GM23248 (cell line): ENCODE measurements at regions not wholly inside any gene's neighbourhood (a gene's known extent, or its start where the extent isn't known, plus 50 kb on each side); places are given as distances from the start of the nearest gene placed in this dataset.

Experiments used
- DNase-seq: peaks from one replicate; pipeline ENCODE4 v3.0.0-alpha.2; 2015
- H2AFZ ChIP-seq: fragments of 200-600 bp; sonication (generic); 2 replicates; pipeline ENCODE4 v1.6.1; 2016; ENCODE audit warnings: antibody characterized with exemption
- H3F3A ChIP-seq: fragments of 200-600 bp; sonication (generic); 2 replicates; pipeline ENCODE4 v1.6.1; 2016; ENCODE audit warnings: mild to moderate bottlenecking, antibody characterized with exemption, mixed run types; ENCODE audit not compliant: insufficient read depth
- H3K27ac ChIP-seq: fragments of 200-600 bp; sonication (generic); 2 replicates; pipeline ENCODE4 v1.5.1; 2016; ENCODE audit warnings: mild to moderate bottlenecking
- H3K27me3 ChIP-seq: fragments of 200-600 bp; sonication (generic); replicated peaks from 2 replicates; pipeline ENCODE4 v1.6.1; 2016; ENCODE audit warnings: mild to moderate bottlenecking; ENCODE audit not compliant: insufficient read depth
- H3K36me3 ChIP-seq: fragments of 200-600 bp; sonication (generic); 2 replicates; pipeline ENCODE4 v1.6.1; 2016; ENCODE audit warnings: low read depth, mild to moderate bottlenecking
- H3K4me1 ChIP-seq: fragments of 200-600 bp; sonication (generic); 2 replicates; pipeline ENCODE4 v1.6.1; 2016; ENCODE audit warnings: mild to moderate bottlenecking; ENCODE audit not compliant: insufficient read depth
- H3K4me2 ChIP-seq: fragments of 200-600 bp; sonication (generic); one replicate; pipeline ENCODE4 v1.6.1; 2016; ENCODE audit warnings: mild to moderate bottlenecking; ENCODE audit not compliant: unreplicated experiment
- H3K4me3 ChIP-seq: fragments of 200-600 bp; sonication (generic); 2 replicates; pipeline ENCODE4 v1.5.1; 2016; ENCODE audit warnings: mild to moderate bottlenecking
- H3K79me2 ChIP-seq: fragments of 200-600 bp; sonication (generic); 2 replicates; pipeline ENCODE4 v1.6.1; 2016; ENCODE audit warnings: mild to moderate bottlenecking; ENCODE audit not compliant: insufficient read depth
- H3K9ac ChIP-seq: fragments of 200-600 bp; sonication (generic); 2 replicates; pipeline ENCODE4 v1.6.1; 2016; ENCODE audit warnings: mild to moderate bottlenecking
- H3K9me2 ChIP-seq: fragments of 200-600 bp; sonication (generic); 2 replicates; pipeline ENCODE4 v1.6.1; 2016; ENCODE audit warnings: mixed run types, mild to moderate bottlenecking, moderate library complexity; ENCODE audit not compliant: insufficient read depth
- H3K9me3 ChIP-seq: fragments of 200-600 bp; sonication (generic); one replicate; pipeline ENCODE4 v1.6.1; 2017; ENCODE audit warnings: low read depth
- H4K20me1 ChIP-seq: fragments of 200-600 bp; sonication (generic); 2 replicates; pipeline ENCODE4 v1.6.0; 2016; ENCODE audit not compliant: insufficient read depth
- EZH2 ChIP-seq: fragments of 200-600 bp; sonication (generic); IDR thresholded peaks from 2 replicates; pipeline ENCODE4 v1.6.1; 2018; ENCODE audit warnings: antibody characterized with exemption, mild to moderate bottlenecking; ENCODE audit not compliant: insufficient read depth, poor library complexity, severe bottlenecking
- EZH2phosphoT487 ChIP-seq: fragments of 200-600 bp; sonication (generic); IDR thresholded peaks from 2 replicates; pipeline ENCODE4 v1.6.1; 2018; ENCODE audit warnings: antibody characterized with exemption, moderate library complexity, mild to moderate bottlenecking, low read depth; ENCODE audit not compliant: insufficient read depth
- WGBS, 2 experiments: methylation state at CpG; one replicate each; pipeline ENCODE4 v1.1.6; 2015 to 2017; ENCODE audit warnings: low lambda C conversion rate in 2 of 2, low coverage in 1 of 2; ENCODE audit errors: missing lambda C conversion rate in 2 of 2; 5-methylcytosine and 5-hydroxymethylcytosine counted together
- in situ Hi-C: fragments of 300-500 bp; cut with MboI; formaldehyde crosslinking; loops from 2 replicates; pipeline ENCODE4 v1.15.0; 2020

- Histone ChIP-seq H3K9ac (no peak overlapping the region), H3K9me3 (no peaks in the 10 kb centered on the region), H2AFZ (no peak overlapping the region), H3K36me3 (no peaks in the 10 kb centered on the region), H3K27ac (no peak overlapping the region), H3K79me2 (no peaks in the 10 kb centered on the region), H4K20me1 (no peaks in the 10 kb centered on the region), H3F3A (no peaks in the 10 kb centered on the region), H3K4me1 (no peaks in the 10 kb centered on the region), H3K27me3 (no peaks in the 10 kb centered on the region), H3K9me2 (no peaks in the 10 kb centered on the region), H3K4me3 (no peak overlapping the region), H3K4me2 (no peak overlapping the region)
- TF ChIP-seq EZH2phosphoT487 (no peak), EZH2 (no peak)
- DNase-seq: no peak
- 57 to 66% methylated on average over 2 of the region's 2 CpGs for WGBS, 2 experiments
- in situ Hi-C loops: no loop called here
Observed at GRCh38 chr7:26495569-26495968, 203.9 kb downstream of the SNX10 start.

GRCh38 chr7:26497801-26498596 is 206.3 kb downstream of the SNX10 start:
- H4K20me1 ChIP-seq: no peaks in the 10 kb centered on the region
- in situ Hi-C loops: no loop called here
- no peaks in the 10 kb centered on the region for H3K4me1 ChIP-seq
- H3K9me2 ChIP-seq: no peaks in the 10 kb centered on the region
- no peaks in the 10 kb centered on the region for H3K9me3 ChIP-seq
- no peaks in the 10 kb centered on the region for H3K27me3 ChIP-seq
- no peak overlapping the region for H3K4me3 ChIP-seq
- H3F3A ChIP-seq: no peaks in the 10 kb centered on the region
- H3K27ac ChIP-seq: no peak overlapping the region
- H3K4me2 ChIP-seq: no peak overlapping the region
- no peak for TF ChIP-seq EZH2
- no peak for TF ChIP-seq EZH2phosphoT487
- WGBS, 2 experiments: 61 to 65% methylated on average over 12 of the region's 12 CpGs
- no peaks in the 10 kb centered on the region for H3K79me2 ChIP-seq
- no peak for DNase-seq
- H3K9ac ChIP-seq: no peak overlapping the region
- H2AFZ ChIP-seq: no peak overlapping the region
- H3K36me3 ChIP-seq: no peaks in the 10 kb centered on the region

GRCh38 chr7:26499315-26499897 is 207.7 kb downstream of the SNX10 start:
- WGBS, 2 experiments: 68 to 80% methylated on average over 3 of the region's 3 CpGs
- H3K27me3 ChIP-seq: no peaks in the 10 kb centered on the region
- in situ Hi-C loops: no loop called here
- H2AFZ ChIP-seq: no peak overlapping the region
- no peaks in the 10 kb centered on the region for H3K9me2 ChIP-seq
- no peaks in the 10 kb centered on the region for H4K20me1 ChIP-seq
- no peaks in the 10 kb centered on the region for H3K9me3 ChIP-seq
- no peak overlapping the region for H3K27ac ChIP-seq
- H3K9ac ChIP-seq: no peak overlapping the region
- H3K4me2 ChIP-seq: no peak overlapping the region
- H3F3A ChIP-seq: no peaks in the 10 kb centered on the region
- no peaks in the 10 kb centered on the region for H3K36me3 ChIP-seq
- no peaks in the 10 kb centered on the region for H3K79me2 ChIP-seq
- no peaks in the 10 kb centered on the region for H3K4me1 ChIP-seq
- TF ChIP-seq EZH2phosphoT487: no peak
- no peak for TF ChIP-seq EZH2
- DNase-seq: no peak
- H3K4me3 ChIP-seq: no peak overlapping the region

- H3K4me1 ChIP-seq: no peaks in the 10 kb centered on the region
- no peak overlapping the region for H3K4me2 ChIP-seq
- no peaks in the 10 kb centered on the region for H3F3A ChIP-seq
- 30 to 33% methylated on average over 6 of the region's 6 CpGs for WGBS, 2 experiments
- H2AFZ ChIP-seq: no peak overlapping the region
- no peaks in the 10 kb centered on the region for H4K20me1 ChIP-seq
- no peaks in the 10 kb centered on the region for H3K79me2 ChIP-seq
- H3K36me3 ChIP-seq: no peaks in the 10 kb centered on the region
- H3K4me3 ChIP-seq: no peak overlapping the region
- H3K27me3 ChIP-seq: 0 out of 2 replicates have a peak, but pooled peaks cover 3% of the 10 kb centered on the region
- peak; percentile 60 for DNase-seq
- in situ Hi-C loops: no loop called here
- TF ChIP-seq EZH2phosphoT487: no peak
- no peaks in the 10 kb centered on the region for H3K9me3 ChIP-seq
- no peak overlapping the region for H3K27ac ChIP-seq
- H3K9ac ChIP-seq: no peak overlapping the region
- H3K9me2 ChIP-seq: no peaks in the 10 kb centered on the region
Observed at GRCh38 chr7:26500749-26501352, 209.2 kb downstream of the SNX10 start.
